Smooth muscle cell (in vitro differentiated cells): ENCODE measurements at regions not wholly inside any gene's neighbourhood (a gene's known extent, or its start where the extent isn't known, plus 50 kb on each side); places are given as distances from the start of the nearest gene placed in this dataset.

Experiments used
- DNase-seq: peaks from one replicate; lab custom pipeline; 2025; ENCODE audit not compliant: unreplicated experiment; lab: John Stamatoyannopoulos, UW
- H2AFZ ChIP-seq: fragments of 200-600 bp; sonication (generic); 2 replicates; pipeline ENCODE4 v1.6.0; 2016; ENCODE audit warnings: antibody characterized with exemption, low read depth, mild to moderate bottlenecking
- H3F3A ChIP-seq: fragments of 200-600 bp; sonication (generic); 2 replicates; pipeline ENCODE4 v1.6.0; 2017; ENCODE audit warnings: antibody characterized with exemption, low read depth
- H3K27ac ChIP-seq: fragments of 200-600 bp; sonication (generic); 2 replicates; pipeline ENCODE4 v1.5.1; 2016; ENCODE audit warnings: low read depth, mild to moderate bottlenecking
- H3K27me3 ChIP-seq: fragments of 200-600 bp; sonication (generic); 2 replicates; pipeline ENCODE4 v1.6.1; 2016; ENCODE audit warnings: low read depth, mild to moderate bottlenecking
- H3K36me3 ChIP-seq: fragments of 200-600 bp; sonication (generic); 2 replicates; pipeline ENCODE4 v1.5.1; 2016; ENCODE audit warnings: low read depth
- H3K4me1 ChIP-seq: fragments of 200-600 bp; sonication (generic); 2 replicates; pipeline ENCODE4 v1.5.1; 2016; ENCODE audit warnings: low read depth
- H3K4me2 ChIP-seq: fragments of 200-600 bp; sonication (generic); 2 replicates; pipeline ENCODE4 v1.6.0; 2016; ENCODE audit warnings: mild to moderate bottlenecking
- H3K4me3 ChIP-seq: fragments of 200-600 bp; sonication (generic); 2 replicates; pipeline ENCODE4 v1.5.1; 2016; ENCODE audit warnings: mild to moderate bottlenecking
- H3K79me2 ChIP-seq: fragments of 200-600 bp; sonication (generic); 2 replicates; pipeline ENCODE4 v1.6.0; 2016; ENCODE audit warnings: low read depth, mild to moderate bottlenecking
- H3K9ac ChIP-seq: fragments of 200-600 bp; sonication (generic); 2 replicates; pipeline ENCODE4 v1.6.0; 2016; ENCODE audit warnings: low read depth
- H3K9me3 ChIP-seq: fragments of 200-600 bp; sonication (generic); replicated peaks from 2 replicates; pipeline ENCODE4 v1.5.1; 2016; ENCODE audit warnings: low read depth
- H4K20me1 ChIP-seq: fragments of 200-600 bp; sonication (generic); 2 replicates; pipeline ENCODE4 v1.6.0; 2016; ENCODE audit warnings: low read depth
- WGBS: methylation state at CpG from one replicate; pipeline ENCODE4 v1.1.7; 2016; ENCODE audit warnings: low lambda C conversion rate; 5-methylcytosine and 5-hydroxymethylcytosine counted together
- TF ChIP-seq, protein P1 (sequence below): fragments of 200-600 bp; sonication (generic); IDR thresholded peaks from 2 replicates; pipeline ENCODE4 v1.5.1; 2017; ENCODE audit warnings: borderline replicate concordance, mild to moderate bottlenecking, antibody characterized with exemption; ENCODE audit not compliant: insufficient read depth, poor library complexity, severe bottlenecking

DNA sequence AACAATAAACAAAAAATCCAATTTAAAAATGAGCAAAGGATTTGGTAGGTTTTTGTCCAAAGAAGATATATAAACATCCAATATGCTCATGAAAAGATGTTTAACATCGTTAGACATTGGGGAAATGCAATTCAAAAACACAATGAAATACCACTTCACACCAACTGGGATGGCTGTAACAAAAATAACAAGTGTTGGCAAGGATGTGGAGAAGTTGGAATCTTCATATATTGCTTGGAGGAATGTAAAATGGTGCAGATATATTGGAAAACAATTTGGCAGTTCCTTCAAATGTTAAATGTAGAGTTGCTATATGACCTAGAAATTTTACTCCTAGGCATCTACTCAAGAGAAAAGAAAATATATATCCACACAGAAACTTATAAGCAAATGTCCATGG lies 224.3 kb downstream of the AUH start:
- DNase-seq: no peak
- H3K27me3 ChIP-seq: no peaks in the 10 kb centered on the region
- TF ChIP-seq, protein P1, sequence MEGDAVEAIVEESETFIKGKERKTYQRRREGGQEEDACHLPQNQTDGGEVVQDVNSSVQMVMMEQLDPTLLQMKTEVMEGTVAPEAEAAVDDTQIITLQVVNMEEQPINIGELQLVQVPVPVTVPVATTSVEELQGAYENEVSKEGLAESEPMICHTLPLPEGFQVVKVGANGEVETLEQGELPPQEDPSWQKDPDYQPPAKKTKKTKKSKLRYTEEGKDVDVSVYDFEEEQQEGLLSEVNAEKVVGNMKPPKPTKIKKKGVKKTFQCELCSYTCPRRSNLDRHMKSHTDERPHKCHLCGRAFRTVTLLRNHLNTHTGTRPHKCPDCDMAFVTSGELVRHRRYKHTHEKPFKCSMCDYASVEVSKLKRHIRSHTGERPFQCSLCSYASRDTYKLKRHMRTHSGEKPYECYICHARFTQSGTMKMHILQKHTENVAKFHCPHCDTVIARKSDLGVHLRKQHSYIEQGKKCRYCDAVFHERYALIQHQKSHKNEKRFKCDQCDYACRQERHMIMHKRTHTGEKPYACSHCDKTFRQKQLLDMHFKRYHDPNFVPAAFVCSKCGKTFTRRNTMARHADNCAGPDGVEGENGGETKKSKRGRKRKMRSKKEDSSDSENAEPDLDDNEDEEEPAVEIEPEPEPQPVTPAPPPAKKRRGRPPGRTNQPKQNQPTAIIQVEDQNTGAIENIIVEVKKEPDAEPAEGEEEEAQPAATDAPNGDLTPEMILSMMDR: no peak
- H3K4me3 ChIP-seq: no peak overlapping the region
- no peaks in the 10 kb centered on the region for H3K36me3 ChIP-seq
- H4K20me1 ChIP-seq: no peaks in the 10 kb centered on the region
- H2AFZ ChIP-seq: no peak overlapping the region
- H3K9ac ChIP-seq: no peak overlapping the region
- 96% methylated on average over 1 of the region's 1 CpG for WGBS
- no peak overlapping the region for H3K4me2 ChIP-seq
- no peak overlapping the region for H3K27ac ChIP-seq
- no peaks in the 10 kb centered on the region for H3K4me1 ChIP-seq
- no peaks in the 10 kb centered on the region for H3K79me2 ChIP-seq
- H3K9me3 ChIP-seq: no peaks in the 10 kb centered on the region
- no peaks in the 10 kb centered on the region for H3F3A ChIP-seq

DNA sequence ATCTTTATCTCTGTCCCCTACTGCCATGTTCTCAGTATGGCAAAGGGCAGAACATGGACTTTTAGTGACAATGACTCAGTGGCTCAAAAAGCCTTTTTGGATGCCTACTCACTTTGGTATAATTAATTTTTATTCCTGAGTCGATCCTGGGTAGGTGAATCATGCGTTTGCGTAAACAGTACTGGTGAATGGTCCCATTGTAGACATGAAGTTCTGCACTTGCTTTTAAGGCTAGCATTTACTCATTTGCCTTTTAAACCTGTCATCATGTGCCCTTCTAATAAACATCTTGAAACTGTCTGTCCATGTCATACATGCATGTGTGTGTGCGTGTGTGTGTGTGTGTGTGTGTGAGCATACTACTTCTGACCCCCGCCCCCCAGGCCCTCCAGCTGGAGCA lies 223.0 kb downstream of the AUH start:
- Histone ChIP-seq H4K20me1 (no peaks in the 10 kb centered on the region), H3K4me1 (no peaks in the 10 kb centered on the region), H3K27me3 (no peaks in the 10 kb centered on the region), H3K4me2 (no peak overlapping the region), H3K36me3 (no peaks in the 10 kb centered on the region), H3K79me2 (no peaks in the 10 kb centered on the region), H3K9me3 (no peaks in the 10 kb centered on the region), H3K9ac (no peak overlapping the region), H2AFZ (no peak overlapping the region), H3K4me3 (no peak overlapping the region), H3K27ac (peak overlapping the region; percentile 6), H3F3A (no peaks in the 10 kb centered on the region)
- no peak for DNase-seq
- TF ChIP-seq, protein P1: no peak
- 63% methylated on average over 5 of the region's 5 CpGs for WGBS

DNA sequence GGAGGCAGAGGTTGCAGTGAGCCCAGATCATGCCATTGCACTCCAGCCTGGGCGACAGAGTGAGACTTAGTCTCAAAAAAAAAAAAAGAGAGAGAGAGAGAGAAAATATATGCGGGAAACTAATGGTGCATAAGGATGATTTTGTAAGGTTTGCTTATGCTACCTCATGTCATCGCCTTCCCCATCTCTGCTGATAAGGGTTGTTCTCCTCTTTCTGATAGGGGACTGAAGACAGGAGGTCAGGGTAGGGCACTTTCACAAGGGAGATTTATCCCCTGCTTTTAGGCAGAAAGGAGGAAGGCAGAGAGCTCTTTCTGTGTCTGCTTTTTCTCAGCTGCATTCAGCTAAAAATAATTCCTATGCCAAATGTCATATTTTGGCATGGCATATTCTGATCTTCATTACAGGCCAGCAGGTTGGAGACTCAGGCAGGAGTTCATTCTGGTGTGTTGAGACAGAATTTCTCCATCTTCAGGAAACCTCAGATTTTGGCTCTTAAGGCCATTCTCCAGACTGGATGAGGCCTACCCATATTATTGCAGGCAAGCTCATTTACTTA lies 220.2 kb downstream of the AUH start:
- no peak for DNase-seq
- WGBS: 65% methylated on average over 3 of the region's 3 CpGs
- H3K36me3 ChIP-seq: no peaks in the 10 kb centered on the region

DNA sequence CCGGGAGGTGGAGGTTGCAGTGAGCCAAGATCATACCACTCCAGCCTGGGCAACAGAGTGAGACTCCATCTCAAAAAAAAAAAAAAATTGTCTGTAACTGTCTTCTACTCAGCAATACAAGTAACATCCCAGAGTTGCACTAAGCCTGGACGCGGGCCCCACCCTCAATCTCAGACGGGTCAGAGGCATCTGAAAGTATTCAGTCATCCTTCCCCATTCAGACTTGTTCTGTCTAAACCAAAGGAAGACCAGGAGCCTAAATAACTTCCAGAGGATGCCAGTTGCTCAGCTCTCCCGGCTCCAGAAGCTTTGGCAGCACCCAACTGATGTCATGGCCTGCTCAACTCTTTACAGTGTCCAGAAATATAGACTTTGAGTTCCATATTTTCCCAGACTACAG lies 218.6 kb downstream of the AUH start:
- Histone ChIP-seq H3K79me2 (no peaks in the 10 kb centered on the region), H3K4me2 (no peak overlapping the region), H3F3A (no peaks in the 10 kb centered on the region), H3K27me3 (no peaks in the 10 kb centered on the region), H3K27ac (no peak overlapping the region), H3K9me3 (no peaks in the 10 kb centered on the region), H3K36me3 (no peaks in the 10 kb centered on the region), H4K20me1 (no peaks in the 10 kb centered on the region), H3K9ac (no peak overlapping the region), H2AFZ (no peak overlapping the region), H3K4me1 (no peaks in the 10 kb centered on the region), H3K4me3 (no peak overlapping the region)
- WGBS: 92% methylated on average over 5 of the region's 5 CpGs
- no peak for DNase-seq
- TF ChIP-seq, protein P1: no peak

More for the DNA sequence above, 220.2 kb downstream of the AUH start:
- H4K20me1 ChIP-seq: no peaks in the 10 kb centered on the region
- no peaks in the 10 kb centered on the region for H3K4me1 ChIP-seq
- no peaks in the 10 kb centered on the region for H3K27me3 ChIP-seq
- no peak overlapping the region for H3K4me2 ChIP-seq
- TF ChIP-seq, protein P1: no peak
- H3K9me3 ChIP-seq: no peaks in the 10 kb centered on the region
- H3K27ac ChIP-seq: no peak overlapping the region
- no peak overlapping the region for H3K4me3 ChIP-seq
- no peaks in the 10 kb centered on the region for H3F3A ChIP-seq
- no peaks in the 10 kb centered on the region for H3K79me2 ChIP-seq
- no peak overlapping the region for H2AFZ ChIP-seq
- no peak overlapping the region for H3K9ac ChIP-seq
